ENCODE measurements at regions not wholly inside any gene's neighbourhood (a gene's known extent, or its start where the extent isn't known, plus 50 kb on each side); places are given as distances from the start of the nearest gene placed in this dataset.

DNA sequence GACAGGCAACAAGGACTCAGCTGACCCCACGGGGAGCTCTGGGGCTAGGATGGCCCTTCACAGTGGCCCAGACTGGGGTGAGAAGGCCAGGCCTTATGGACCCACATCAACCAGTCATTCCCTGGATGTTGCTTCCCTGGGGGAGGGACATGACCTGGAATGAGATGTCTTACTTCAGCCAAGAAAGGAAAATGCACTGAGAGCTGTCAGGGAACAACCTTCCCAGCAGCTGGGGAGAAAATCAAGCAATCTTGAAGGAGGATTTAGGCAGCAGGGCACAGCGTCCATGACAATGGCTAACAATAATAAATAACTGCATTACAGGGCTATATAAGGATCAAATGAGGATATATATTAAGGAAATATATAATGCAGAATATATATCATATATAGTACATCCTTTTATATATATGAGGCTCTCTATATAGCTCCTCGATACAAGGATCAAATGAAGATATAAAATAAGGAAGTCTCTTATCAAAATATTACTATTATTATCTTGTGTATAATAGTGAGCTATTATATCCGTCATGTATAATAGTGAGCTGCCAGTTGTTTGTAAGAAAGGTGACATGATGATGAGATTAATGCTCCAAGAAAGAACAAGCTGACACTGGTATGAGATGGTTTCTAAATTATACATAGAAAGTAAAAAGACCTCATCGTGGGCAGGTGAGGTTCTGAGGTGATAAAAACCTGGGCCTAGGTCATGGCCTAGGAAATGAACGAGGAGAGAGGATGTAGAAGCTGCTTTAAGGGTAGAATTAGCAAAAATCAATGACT, 117.8 kb upstream of the LIPC start:
- Mint-ChIP-seq H3K27me3 (ENCODE audit: insufficient read depth, unreplicated experiment) (no peaks in the 10 kb centered on the region), H3K4me1 (ENCODE audit: low read depth, unreplicated experiment) (no peaks in the 10 kb centered on the region), H3K9me3 (ENCODE audit: unreplicated experiment) (no peaks in the 10 kb centered on the region), H3K36me3 (ENCODE audit: insufficient read depth, unreplicated experiment) (no peaks in the 10 kb centered on the region), H3K27ac (ENCODE audit: unreplicated experiment) (no peak overlapping the region), H3K4me3 (ENCODE audit: unreplicated experiment) (no peak overlapping the region)
- intact Hi-C loops (cut with micrococcal nuclease; ENCODE audit: unreplicated experiment) = no loop called here
- TF ChIP-seq, protein P1, sequence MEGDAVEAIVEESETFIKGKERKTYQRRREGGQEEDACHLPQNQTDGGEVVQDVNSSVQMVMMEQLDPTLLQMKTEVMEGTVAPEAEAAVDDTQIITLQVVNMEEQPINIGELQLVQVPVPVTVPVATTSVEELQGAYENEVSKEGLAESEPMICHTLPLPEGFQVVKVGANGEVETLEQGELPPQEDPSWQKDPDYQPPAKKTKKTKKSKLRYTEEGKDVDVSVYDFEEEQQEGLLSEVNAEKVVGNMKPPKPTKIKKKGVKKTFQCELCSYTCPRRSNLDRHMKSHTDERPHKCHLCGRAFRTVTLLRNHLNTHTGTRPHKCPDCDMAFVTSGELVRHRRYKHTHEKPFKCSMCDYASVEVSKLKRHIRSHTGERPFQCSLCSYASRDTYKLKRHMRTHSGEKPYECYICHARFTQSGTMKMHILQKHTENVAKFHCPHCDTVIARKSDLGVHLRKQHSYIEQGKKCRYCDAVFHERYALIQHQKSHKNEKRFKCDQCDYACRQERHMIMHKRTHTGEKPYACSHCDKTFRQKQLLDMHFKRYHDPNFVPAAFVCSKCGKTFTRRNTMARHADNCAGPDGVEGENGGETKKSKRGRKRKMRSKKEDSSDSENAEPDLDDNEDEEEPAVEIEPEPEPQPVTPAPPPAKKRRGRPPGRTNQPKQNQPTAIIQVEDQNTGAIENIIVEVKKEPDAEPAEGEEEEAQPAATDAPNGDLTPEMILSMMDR (IDR thresholded peaks at IDR 0.05; ENCODE audit: insufficient read depth in 1 of 2, low read depth in 1 of 2, low read length in 1 of 2, severe bottlenecking in 1 of 2, unreplicated experiment in 1 of 2) = no peak
- BruUV-seq (replicated peaks) = no TSS peak
- Histone ChIP-seq H3K4me3 (ENCODE audit: low read depth, low read length) (no peak overlapping the region), H3K4me1 (no peaks in the 10 kb centered on the region), H3K9me3 (no peaks in the 10 kb centered on the region), H3K27me3 (replicated peaks; ENCODE audit: control insufficient read depth, insufficient read depth, low read length) (no peaks in the 10 kb centered on the region; the same call in 1 of the 2 replicates), H3K36me3 (ENCODE audit: control insufficient read depth, insufficient read depth, low read length) (no peaks in the 10 kb centered on the region)
- no peak for DNase-seq
- ChIA-PET POLR2A (no interaction called here), CTCF (no interaction called here)

DNA sequence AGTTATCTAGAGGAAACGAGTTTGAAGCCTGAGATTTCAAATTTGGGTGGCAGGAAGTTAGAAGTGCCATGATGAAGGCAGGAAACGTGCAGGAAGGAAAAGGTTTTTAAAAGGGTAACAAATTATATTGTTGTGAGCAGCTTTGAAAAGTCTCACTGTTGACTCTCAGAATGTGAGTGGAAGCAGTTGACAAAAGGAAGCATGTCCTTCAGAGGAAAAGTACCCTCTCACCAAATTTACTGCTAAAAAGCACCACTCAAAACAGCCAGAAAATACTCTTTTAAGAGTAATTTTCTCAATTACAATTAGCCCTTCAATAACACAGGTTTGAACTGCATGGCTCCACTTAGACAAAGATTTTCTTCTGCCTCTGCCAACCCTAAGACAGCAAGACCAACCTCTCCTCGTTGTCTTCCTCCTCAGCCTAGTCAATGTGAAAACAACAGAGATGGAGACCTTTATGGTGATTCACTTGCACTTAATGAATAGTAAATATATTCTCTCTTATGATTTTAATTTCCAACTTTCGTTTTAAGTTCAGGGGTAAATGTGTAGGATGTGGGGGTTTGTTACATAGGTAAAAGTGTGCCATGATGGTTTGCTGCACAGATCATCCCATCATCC, 117.1 kb upstream of the LIPC start:
- no peaks in the 10 kb centered on the region for H3K27me3 Mint-ChIP-seq (ENCODE audit: insufficient read depth, unreplicated experiment)
- H3K4me1 ChIP-seq = no peaks in the 10 kb centered on the region
- DNase-seq = no peak
- intact Hi-C loops (cut with micrococcal nuclease; ENCODE audit: unreplicated experiment) = no loop called here
- BruUV-seq (replicated peaks) = no TSS peak
- no peak overlapping the region for H3K27ac Mint-ChIP-seq (ENCODE audit: unreplicated experiment)
- no peak overlapping the region for H3K4me3 Mint-ChIP-seq (ENCODE audit: unreplicated experiment)
- ChIA-PET CTCF (no interaction called here), POLR2A (no interaction called here)
- H3K4me3 ChIP-seq (ENCODE audit: low read depth, low read length) = no peak overlapping the region
- TF ChIP-seq, protein P1 (IDR thresholded peaks at IDR 0.05; ENCODE audit: insufficient read depth in 1 of 2, low read depth in 1 of 2, low read length in 1 of 2, severe bottlenecking in 1 of 2, unreplicated experiment in 1 of 2) = no peak
- H3K4me1 Mint-ChIP-seq (ENCODE audit: low read depth, unreplicated experiment) = no peaks in the 10 kb centered on the region
- H3K9me3 ChIP-seq = no peaks in the 10 kb centered on the region
- H3K9me3 Mint-ChIP-seq (ENCODE audit: unreplicated experiment) = no peaks in the 10 kb centered on the region
- H3K27me3 ChIP-seq (replicated peaks; ENCODE audit: control insufficient read depth, insufficient read depth, low read length) = no peaks in the 10 kb centered on the region; the same call in 1 of the 2 replicates
- no peaks in the 10 kb centered on the region for H3K36me3 ChIP-seq (ENCODE audit: control insufficient read depth, insufficient read depth, low read length)
- H3K36me3 Mint-ChIP-seq (ENCODE audit: insufficient read depth, unreplicated experiment) = no peaks in the 10 kb centered on the region

DNA sequence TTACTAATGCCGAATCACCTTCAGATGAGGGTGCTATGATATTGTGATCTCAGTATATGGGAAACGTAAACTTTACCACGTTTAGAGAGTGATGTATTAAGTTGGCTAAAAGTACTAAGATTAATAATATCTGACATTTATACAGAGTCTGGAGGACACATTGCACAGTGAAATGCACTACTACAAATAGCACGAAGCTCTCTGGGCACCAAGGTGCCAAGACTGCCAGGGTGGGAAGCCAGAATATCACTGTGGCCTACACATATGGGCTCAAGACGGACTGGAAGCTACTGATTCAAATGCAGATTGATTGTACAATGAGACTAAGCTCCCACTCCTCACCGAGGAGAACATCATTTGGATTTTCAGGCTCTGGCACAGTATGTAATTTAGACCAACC, 113.3 kb upstream of the LIPC start:
- Mint-ChIP-seq H3K9me3 (ENCODE audit: unreplicated experiment) (no peaks in the 10 kb centered on the region), H3K4me3 (ENCODE audit: unreplicated experiment) (no peak overlapping the region), H3K4me1 (ENCODE audit: low read depth, unreplicated experiment) (no peaks in the 10 kb centered on the region), H3K27ac (ENCODE audit: unreplicated experiment) (no peak overlapping the region), H3K27me3 (ENCODE audit: insufficient read depth, unreplicated experiment) (no peaks in the 10 kb centered on the region), H3K36me3 (ENCODE audit: insufficient read depth, unreplicated experiment) (no peaks in the 10 kb centered on the region)
- POLR2A ChIA-PET = no interaction called here
- CTCF ChIA-PET = no interaction called here
- Histone ChIP-seq H3K9me3 (0 out of 2 replicates have a peak, but pooled peaks cover 3% of the 10 kb centered on the region), H3K4me3 (ENCODE audit: low read depth, low read length) (no peak overlapping the region), H3K4me1 (no peaks in the 10 kb centered on the region), H3K27me3 (replicated peaks; ENCODE audit: control insufficient read depth, insufficient read depth, low read length) (no peaks in the 10 kb centered on the region), H3K36me3 (ENCODE audit: control insufficient read depth, insufficient read depth, low read length) (no peaks in the 10 kb centered on the region)
- no peak for DNase-seq
- intact Hi-C loops (cut with micrococcal nuclease; ENCODE audit: unreplicated experiment) = no loop called here
- TF ChIP-seq, protein P1 (IDR thresholded peaks at IDR 0.05; ENCODE audit: insufficient read depth in 1 of 2, low read depth in 1 of 2, low read length in 1 of 2, severe bottlenecking in 1 of 2, unreplicated experiment in 1 of 2) = no peak
- no TSS peak for BruUV-seq (replicated peaks)
